ENCODE measurements at regions not wholly inside any gene's neighbourhood (a gene's known extent, or its start where the extent isn't known, plus 50 kb on each side); places are given as distances from the start of the nearest gene placed in this dataset.

DNA sequence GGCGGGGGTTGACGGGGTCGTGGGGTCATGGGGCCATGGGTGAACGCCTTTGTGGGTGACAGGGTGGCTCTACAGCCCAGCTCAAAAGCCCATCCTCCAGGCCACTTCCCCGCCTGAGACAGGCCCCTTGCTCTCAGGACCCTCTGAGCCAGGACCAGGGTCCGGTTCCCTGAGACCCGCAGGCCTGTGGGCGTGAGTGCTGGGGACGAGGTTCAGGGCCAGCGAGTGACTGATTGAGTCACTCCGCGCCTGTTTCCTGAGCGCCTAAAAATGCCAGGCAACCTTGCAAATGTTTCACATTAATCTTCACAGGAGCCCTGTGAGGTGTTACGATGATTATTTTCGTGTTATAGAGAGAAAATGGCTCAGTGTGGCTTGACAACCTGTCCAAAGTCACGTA lies 97.8 kb downstream of the ZNF674 start:
- peak overlapping the region; percentile 92 for H3K27ac Mint-ChIP-seq

DNA sequence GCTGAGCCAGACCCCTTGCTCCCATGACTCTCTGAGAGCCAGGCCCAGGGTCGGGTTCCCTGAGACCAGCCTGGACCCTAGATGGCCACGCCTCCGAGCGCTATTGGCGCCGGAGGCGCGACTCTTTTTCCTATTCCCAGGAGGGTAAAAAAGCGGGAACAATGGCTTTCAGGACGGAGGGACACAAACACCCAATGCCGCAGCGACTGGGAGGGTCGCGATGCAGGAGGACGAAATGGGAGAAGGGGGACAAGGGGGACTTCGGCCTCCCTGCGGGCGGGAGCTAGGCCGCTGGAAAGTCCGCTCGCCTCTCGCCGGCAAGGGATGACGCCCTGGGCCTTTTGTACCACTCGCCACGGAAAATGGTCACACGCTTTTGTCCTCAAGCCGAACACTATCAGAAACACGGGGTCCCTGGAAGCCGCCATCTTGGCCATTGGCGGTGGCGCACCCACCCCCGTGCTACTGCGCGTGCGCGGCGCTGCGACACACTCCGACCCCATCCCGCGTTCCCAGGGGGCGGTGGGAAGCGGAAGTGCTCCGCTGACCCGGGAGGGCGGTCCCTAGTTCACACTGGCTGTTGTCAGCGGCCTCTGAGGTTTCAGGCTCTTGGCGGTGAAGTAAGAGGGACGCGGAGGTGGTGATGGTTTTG lies 98.4 kb downstream of the ZNF674 start:
- H3K4me3 Mint-ChIP-seq = peak overlapping the region; percentile 84
- H3K27me3 Mint-ChIP-seq (ENCODE audit: insufficient read depth) = no peaks in the 10 kb centered on the region
- H3K36me3 Mint-ChIP-seq (ENCODE audit: low read depth) = peaks cover 13% of the 10 kb centered on the region
- intact Hi-C loops (cut with micrococcal nuclease) = loop anchor here (1.0 to 10.0 kb wide), 4 partner anchors 98 to 312 kb away; partner anchors contain the start of genes CHST7, SLC9A7 and ZNF674
- peak; percentile 76 for DNase-seq (ENCODE audit: low spot score)
- H3K27ac Mint-ChIP-seq = peak overlapping the region; percentile 92
- H3K9me3 Mint-ChIP-seq = no peaks in the 10 kb centered on the region
- H3K4me1 Mint-ChIP-seq (ENCODE audit: low read depth) = peaks cover 25% of the 10 kb centered on the region

More for the DNA sequence above, 97.8 kb downstream of the ZNF674 start:
- no peaks in the 10 kb centered on the region for H3K27me3 Mint-ChIP-seq (ENCODE audit: insufficient read depth)
- no peak for DNase-seq (ENCODE audit: low spot score)
- no peaks in the 10 kb centered on the region for H3K9me3 Mint-ChIP-seq
- peak overlapping the region; percentile 84 for H3K4me3 Mint-ChIP-seq
- H3K36me3 Mint-ChIP-seq (ENCODE audit: low read depth) = peaks cover 18% of the 10 kb centered on the region
- H3K4me1 Mint-ChIP-seq (ENCODE audit: low read depth) = peaks cover 30% of the 10 kb centered on the region
- intact Hi-C loops (cut with micrococcal nuclease) = loop anchor here (1.0 to 10.0 kb wide), 4 partner anchors 98 to 311 kb away; partner anchors contain the start of genes CHST7, SLC9A7 and ZNF674

DNA sequence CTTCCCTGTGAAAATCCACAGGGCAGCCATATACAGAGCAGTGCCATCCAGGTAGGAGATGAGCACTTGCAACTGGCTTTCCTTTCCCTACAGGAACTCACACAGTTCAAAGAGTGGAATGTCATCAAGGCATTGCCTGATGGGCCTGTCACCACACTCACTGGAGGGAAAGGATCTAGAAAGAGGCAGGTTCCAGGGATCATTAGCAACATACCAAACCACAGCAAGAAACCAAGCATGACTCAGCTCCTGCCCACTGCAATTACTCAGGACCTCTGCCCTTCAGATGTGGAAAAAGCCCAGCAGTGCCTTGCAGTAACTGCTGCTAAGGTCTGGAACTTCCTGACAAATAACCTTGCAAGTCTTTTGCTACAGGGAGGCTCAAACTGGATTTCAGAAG lies 101.2 kb downstream of the ZNF674 start:
- H3K4me3 Mint-ChIP-seq = no peak overlapping the region
- peaks cover 2% of the 10 kb centered on the region for H3K36me3 Mint-ChIP-seq (ENCODE audit: low read depth)
- H3K9me3 Mint-ChIP-seq = no peaks in the 10 kb centered on the region
- DNase-seq (ENCODE audit: low spot score) = no peak
- H3K27me3 Mint-ChIP-seq (ENCODE audit: insufficient read depth) = no peaks in the 10 kb centered on the region
- intact Hi-C loops (cut with micrococcal nuclease) = loop anchor here (10.0 kb wide), 1 partner anchor 261 kb away; no protein-coding TSS in a partner anchor
- H3K4me1 Mint-ChIP-seq (ENCODE audit: low read depth) = peaks cover 21% of the 10 kb centered on the region
- H3K27ac Mint-ChIP-seq = no peak overlapping the region

DNA sequence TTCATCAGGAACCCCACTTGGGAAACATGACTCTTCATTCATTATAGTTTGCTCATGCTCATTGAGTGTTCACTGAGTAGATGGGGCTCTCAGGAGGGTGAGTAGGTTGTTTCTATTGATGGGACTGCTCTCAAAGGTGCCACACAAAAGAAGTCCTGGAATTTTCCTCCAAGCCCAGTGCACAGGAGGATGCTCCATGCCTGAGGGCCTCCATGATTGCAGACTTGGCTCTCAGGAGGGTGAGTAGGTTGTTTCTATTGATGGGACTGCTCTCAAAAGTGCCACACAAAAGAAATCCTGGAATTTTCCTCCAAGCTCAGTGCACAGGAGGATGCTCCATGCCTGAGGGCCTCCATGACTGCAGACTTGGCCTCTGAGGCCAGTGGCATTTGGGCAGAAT lies 108.5 kb downstream of the ZNF674 start:
- no peaks in the 10 kb centered on the region for H3K36me3 Mint-ChIP-seq (ENCODE audit: low read depth)
- DNase-seq (ENCODE audit: low spot score) = no peak
- H3K27me3 Mint-ChIP-seq (ENCODE audit: insufficient read depth) = peaks cover 6% of the 10 kb centered on the region
- H3K27ac Mint-ChIP-seq = no peak overlapping the region
- H3K9me3 Mint-ChIP-seq = no peaks in the 10 kb centered on the region
- H3K4me1 Mint-ChIP-seq (ENCODE audit: low read depth) = no peaks in the 10 kb centered on the region
- no peak overlapping the region for H3K4me3 Mint-ChIP-seq
- intact Hi-C loops (cut with micrococcal nuclease) = no loop called here

DNA sequence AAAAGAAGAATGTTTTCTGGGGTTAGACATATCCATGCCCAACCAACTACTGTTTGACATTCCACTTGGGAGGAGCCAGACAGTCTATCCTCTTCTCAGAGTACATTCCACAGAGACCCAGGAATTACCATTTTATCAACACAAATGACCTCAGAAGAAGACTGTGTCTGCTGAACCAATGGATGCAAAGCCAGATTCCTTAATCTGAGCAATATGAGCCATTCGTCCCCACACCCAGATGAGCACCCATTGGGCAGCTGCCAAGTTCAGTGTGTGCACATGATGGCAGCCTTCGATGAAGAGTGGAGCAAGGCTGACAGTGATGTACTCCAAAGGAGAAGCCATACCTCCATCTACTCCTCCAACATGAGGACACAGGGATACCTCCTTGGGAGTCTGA lies 111.3 kb downstream of the ZNF674 start:
- Mint-ChIP-seq H3K9me3 (no peaks in the 10 kb centered on the region), H3K36me3 (ENCODE audit: low read depth) (no peaks in the 10 kb centered on the region), H3K4me1 (ENCODE audit: low read depth) (no peaks in the 10 kb centered on the region), H3K27ac (no peak overlapping the region), H3K27me3 (ENCODE audit: insufficient read depth) (peaks cover 6% of the 10 kb centered on the region), H3K4me3 (no peak overlapping the region)
- intact Hi-C loops (cut with micrococcal nuclease) = no loop called here
- no peak for DNase-seq (ENCODE audit: low spot score)

DNA sequence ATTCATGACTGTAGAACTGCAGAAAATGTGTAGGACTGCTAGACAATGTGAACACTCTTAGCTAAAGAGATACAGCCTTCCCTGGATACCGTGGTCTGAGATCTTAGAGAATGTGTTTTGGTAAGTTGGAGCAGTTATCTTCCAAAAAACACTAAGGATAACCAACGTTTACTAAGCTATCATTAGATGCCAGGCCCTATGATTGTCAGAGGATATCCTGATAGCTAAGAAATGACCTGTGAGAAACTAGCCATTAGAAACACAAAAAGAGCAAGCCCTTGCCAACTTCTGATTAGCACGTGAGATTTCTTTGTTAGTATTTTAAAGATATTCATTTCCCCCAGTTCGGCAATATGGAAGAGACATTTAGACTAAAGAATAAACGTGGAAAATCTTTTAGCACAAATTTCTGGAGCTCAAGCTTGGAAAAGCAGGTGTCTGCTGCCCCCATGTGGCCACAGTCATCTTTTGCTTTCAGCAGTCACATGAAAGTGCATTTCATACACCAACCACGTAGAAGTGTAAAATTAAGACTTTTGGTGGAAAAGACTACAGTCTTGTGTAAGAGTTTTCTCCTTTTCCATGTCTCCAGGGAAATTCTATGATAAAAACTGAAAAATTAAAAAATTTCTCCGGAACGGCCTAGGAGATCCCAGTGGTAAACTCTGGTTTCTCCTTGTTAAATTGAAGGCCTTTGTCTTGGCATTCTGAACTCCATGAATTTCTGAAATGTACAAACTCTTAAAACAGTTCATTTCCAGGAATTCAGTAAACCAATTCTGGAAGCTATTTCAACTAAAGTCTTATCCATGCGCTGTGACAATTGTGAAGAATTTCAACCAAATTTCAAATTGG lies 136.4 kb downstream of the ZNF674 start:
- no peaks in the 10 kb centered on the region for H3K9me3 Mint-ChIP-seq
- H3K27ac Mint-ChIP-seq = no peak overlapping the region
- H3K36me3 Mint-ChIP-seq (ENCODE audit: low read depth) = no peaks in the 10 kb centered on the region
- intact Hi-C loops (cut with micrococcal nuclease) = loop anchor here (1.0 to 2.0 kb wide), 2 partner anchors 893 to 1086 kb away; no protein-coding TSS in a partner anchor
- no peaks in the 10 kb centered on the region for H3K4me1 Mint-ChIP-seq (ENCODE audit: low read depth)
- no peak overlapping the region for H3K4me3 Mint-ChIP-seq
- H3K27me3 Mint-ChIP-seq (ENCODE audit: insufficient read depth) = peaks cover 3% of the 10 kb centered on the region
- peak; percentile 2 for DNase-seq (ENCODE audit: low spot score)

DNA sequence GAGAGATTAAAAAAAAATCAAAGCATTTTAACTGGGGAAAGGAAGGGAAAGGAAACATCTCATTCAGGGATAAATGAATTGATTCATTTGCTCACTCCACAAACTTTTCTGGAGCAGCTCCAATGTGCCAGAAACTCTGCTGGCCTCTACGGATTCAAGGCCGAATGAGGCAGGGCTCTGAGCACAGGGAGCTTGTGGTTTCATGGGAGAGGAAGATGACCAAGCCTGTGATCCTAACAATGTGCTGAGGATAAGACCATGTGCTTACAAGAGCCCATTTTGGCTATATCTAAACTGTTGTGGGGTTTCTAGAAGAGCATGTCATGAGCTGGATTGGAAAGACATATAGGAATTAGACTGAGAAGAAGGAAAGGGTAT lies 137.5 kb downstream of the ZNF674 start:
- no peak for DNase-seq (ENCODE audit: low spot score)
- Mint-ChIP-seq H3K27ac (no peak overlapping the region), H3K36me3 (ENCODE audit: low read depth) (no peaks in the 10 kb centered on the region), H3K4me3 (no peak overlapping the region), H3K27me3 (ENCODE audit: insufficient read depth) (no peaks in the 10 kb centered on the region), H3K9me3 (no peaks in the 10 kb centered on the region), H3K4me1 (ENCODE audit: low read depth) (no peaks in the 10 kb centered on the region)
- intact Hi-C loops (cut with micrococcal nuclease) = loop anchor here (1.0 to 2.0 kb wide), 2 partner anchors 892 to 1085 kb away; no protein-coding TSS in a partner anchor

DNA sequence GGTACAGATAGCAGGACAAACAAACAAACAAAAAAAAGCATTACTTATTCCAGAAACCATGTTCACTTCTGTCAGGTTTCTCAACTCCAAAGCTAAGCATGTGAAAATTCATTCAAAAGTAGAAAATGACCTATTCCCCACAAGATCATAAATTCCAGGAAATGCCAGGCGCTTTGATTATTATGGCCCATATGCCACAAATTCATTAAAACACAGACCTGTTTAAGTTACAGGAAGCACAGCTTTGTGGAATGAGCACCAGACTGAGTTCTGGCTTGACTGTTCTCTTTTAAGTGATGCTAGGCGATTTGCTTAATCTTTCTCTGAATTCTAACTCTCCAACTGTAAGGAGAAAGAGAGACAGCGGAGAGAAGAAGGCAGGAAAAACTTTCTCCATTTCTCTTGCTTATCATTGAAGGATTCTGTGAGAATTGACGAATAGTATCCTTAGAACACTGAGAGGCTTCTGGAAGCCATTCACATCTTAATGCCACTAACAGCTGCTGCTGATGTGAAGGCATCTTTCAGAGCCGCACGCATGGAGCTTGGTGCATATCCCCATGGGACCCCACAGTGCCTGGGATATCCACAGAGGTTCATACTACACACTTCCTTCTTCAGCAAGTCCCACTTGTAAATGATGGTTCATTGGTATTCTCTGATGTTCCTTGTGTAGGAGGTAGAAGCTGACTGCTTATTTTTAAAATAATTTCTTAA lies 138.0 kb downstream of the ZNF674 start:
- DNase-seq (ENCODE audit: low spot score) = no peak
- intact Hi-C loops (cut with micrococcal nuclease) = no loop called here
- Mint-ChIP-seq H3K4me3 (no peak overlapping the region), H3K27ac (no peak overlapping the region), H3K36me3 (ENCODE audit: low read depth) (no peaks in the 10 kb centered on the region), H3K9me3 (no peaks in the 10 kb centered on the region), H3K27me3 (ENCODE audit: insufficient read depth) (no peaks in the 10 kb centered on the region), H3K4me1 (ENCODE audit: low read depth) (no peaks in the 10 kb centered on the region)

DNA sequence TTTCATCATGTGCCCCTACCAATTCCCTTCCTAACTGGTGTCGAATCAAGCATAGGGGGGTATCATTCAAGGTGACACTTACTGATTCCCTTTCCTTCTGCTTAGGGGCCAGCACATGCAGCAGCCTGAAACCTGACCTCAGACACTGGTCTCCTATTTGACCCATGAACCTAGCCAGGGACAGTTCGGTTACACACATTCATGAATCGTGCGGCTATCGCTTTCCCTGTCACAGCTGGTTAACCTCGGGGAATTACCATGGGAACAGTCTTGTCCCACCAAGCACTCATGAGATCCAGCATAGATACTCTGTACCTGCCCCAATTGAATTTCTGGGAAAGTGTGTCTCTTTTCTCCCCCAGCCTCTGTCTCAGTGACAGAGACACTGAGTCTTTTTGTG lies 140.4 kb downstream of the ZNF674 start:
- no peaks in the 10 kb centered on the region for H3K36me3 Mint-ChIP-seq (ENCODE audit: low read depth)
- H3K4me3 Mint-ChIP-seq = no peak overlapping the region
- H3K27ac Mint-ChIP-seq = no peak overlapping the region
- H3K27me3 Mint-ChIP-seq (ENCODE audit: insufficient read depth) = peaks cover 2% of the 10 kb centered on the region
- intact Hi-C loops (cut with micrococcal nuclease) = no loop called here
- no peaks in the 10 kb centered on the region for H3K4me1 Mint-ChIP-seq (ENCODE audit: low read depth)
- H3K9me3 Mint-ChIP-seq = peaks cover 2% of the 10 kb centered on the region
- DNase-seq (ENCODE audit: low spot score) = no peak

DNA sequence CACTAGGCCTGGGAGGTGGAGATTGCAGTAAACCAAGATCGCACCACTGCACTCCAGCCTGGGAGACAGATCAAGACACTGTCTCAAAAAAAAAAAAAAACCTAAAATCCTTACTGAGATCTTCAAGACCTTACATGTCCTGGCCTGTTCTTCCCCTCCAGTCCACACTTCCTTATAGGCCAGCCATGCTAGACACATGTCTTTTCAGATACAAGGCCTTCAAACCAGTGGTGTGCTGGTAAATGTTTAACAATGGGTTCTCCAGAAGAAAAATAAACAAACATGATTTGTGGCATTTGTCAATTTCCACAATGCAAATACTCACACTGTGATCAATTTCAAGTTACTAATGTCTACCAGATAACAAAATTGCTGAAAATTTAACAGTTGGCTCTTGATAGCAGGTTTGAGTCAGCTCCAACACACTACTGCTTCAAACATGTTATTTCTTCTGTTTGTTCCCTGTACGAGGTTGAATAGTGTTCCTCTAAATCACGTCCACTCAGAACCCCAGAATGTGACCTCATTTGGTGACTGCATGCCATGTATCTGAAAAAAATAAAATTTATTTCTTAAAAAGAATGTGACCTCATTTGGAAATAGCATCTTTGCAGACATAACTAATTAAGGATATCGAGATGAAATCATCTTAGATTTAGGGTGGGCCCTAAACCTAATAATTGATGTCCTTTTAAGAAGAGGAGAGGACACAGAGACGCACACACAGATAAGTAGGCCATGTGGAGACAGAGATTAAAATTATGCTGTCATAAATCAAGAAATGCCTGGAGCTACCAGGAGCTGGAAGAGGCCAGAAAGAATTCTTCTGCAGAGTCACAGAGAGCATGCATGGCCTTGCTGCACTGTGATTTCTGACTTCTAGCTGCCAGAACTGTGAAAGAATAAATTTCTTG lies 144.4 kb downstream of the ZNF674 start:
- Mint-ChIP-seq H3K27me3 (ENCODE audit: insufficient read depth) (peaks cover 2% of the 10 kb centered on the region), H3K4me1 (ENCODE audit: low read depth) (no peaks in the 10 kb centered on the region), H3K4me3 (no peak overlapping the region), H3K36me3 (ENCODE audit: low read depth) (no peaks in the 10 kb centered on the region), H3K27ac (no peak overlapping the region), H3K9me3 (peaks cover 5% of the 10 kb centered on the region)
- intact Hi-C loops (cut with micrococcal nuclease) = no loop called here
- DNase-seq (ENCODE audit: low spot score) = no peak

DNA sequence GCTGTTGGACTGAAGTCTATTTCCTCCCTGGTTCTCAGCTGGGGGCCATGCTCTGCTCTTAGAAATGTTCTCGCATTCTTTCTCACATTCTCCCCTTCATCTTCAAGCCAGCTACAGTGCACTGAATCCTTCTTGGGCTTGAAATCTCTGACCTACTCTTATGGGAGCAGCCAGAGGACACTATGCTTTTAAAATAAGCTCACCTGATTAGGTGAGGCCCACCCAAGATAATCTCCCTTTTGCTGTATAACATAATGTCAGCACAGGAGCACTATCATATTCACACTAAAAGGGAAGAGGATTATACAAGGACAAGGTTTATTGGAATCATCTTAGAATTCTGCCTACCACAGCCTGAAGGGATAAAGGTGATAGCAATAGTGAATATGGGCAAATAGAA lies 146.3 kb downstream of the ZNF674 start:
- DNase-seq (ENCODE audit: low spot score) = no peak
- Mint-ChIP-seq H3K27me3 (ENCODE audit: insufficient read depth) (peaks cover 2% of the 10 kb centered on the region), H3K27ac (no peak overlapping the region), H3K9me3 (peaks cover 5% of the 10 kb centered on the region), H3K36me3 (ENCODE audit: low read depth) (no peaks in the 10 kb centered on the region), H3K4me3 (no peak overlapping the region), H3K4me1 (ENCODE audit: low read depth) (no peaks in the 10 kb centered on the region)
- intact Hi-C loops (cut with micrococcal nuclease) = no loop called here

DNA sequence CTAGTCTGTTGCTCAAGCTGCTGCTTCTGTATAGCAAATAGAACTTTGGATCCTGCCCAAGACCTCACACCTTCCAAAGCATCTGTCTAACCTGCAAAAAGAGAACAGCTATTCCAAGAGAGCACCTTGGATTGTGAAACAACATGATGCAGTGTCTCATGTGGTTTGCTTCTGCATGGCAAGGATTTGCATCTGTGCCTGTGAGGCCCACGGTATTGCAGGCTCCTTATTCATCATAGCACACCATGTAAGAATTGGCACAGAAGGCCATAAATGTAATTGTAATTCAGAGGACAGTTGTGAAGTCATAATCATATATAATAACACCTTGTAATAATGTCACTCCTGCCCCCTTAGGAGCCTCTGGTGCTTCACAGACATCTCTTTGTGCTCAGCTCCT lies 147.1 kb downstream of the ZNF674 start:
- Mint-ChIP-seq H3K4me3 (no peak overlapping the region), H3K4me1 (ENCODE audit: low read depth) (no peaks in the 10 kb centered on the region), H3K9me3 (peaks cover 5% of the 10 kb centered on the region), H3K27me3 (ENCODE audit: insufficient read depth) (peaks cover 2% of the 10 kb centered on the region), H3K27ac (no peak overlapping the region), H3K36me3 (ENCODE audit: low read depth) (no peaks in the 10 kb centered on the region)
- no peak for DNase-seq (ENCODE audit: low spot score)
- intact Hi-C loops (cut with micrococcal nuclease) = no loop called here

All from activated T-helper 1 cell treated with anti-CD3 and anti-CD28 coated beads, Interleukin-12 subunit alpha, Interleukin-12 subunit beta, Interleukin-2, Interleukin-4 antibody, amounts not matched to agents 30 ng/mL and 10 ng/mL and 1 ng/mL, durations not matched to agents 14 hours and 24 hours and 36 hours (primary cell).